ENCODE measurements at regions not wholly inside any gene's neighbourhood (a gene's known extent, or its start where the extent isn't known, plus 50 kb on each side); places are given as distances from the start of the nearest gene placed in this dataset.

DNA sequence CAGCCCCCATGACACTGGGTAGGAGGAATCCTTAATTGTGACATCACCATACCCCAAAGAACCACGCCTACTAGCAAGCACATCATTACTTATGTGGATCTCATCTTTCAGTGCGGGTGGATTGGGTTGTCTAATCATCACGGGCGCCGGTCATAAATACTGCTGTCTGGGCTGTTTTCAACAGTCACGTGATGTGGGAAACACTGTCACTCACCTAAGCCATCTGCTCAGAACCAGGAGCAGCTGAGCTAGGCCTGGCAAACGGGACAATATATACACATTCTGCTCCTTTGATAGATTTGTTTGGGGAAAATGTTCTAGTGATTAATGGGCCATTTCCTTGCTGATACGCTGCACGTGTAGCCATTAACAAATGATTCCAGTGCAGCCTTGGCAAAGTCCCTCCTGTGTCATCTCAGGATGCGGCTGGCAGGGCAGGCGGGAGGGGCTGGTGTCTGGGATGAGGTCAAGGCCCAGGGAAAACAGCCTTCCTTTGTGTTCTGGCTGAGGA lies 145.9 kb upstream of the COPS8 start:
- TF ChIP-seq, protein P1, sequence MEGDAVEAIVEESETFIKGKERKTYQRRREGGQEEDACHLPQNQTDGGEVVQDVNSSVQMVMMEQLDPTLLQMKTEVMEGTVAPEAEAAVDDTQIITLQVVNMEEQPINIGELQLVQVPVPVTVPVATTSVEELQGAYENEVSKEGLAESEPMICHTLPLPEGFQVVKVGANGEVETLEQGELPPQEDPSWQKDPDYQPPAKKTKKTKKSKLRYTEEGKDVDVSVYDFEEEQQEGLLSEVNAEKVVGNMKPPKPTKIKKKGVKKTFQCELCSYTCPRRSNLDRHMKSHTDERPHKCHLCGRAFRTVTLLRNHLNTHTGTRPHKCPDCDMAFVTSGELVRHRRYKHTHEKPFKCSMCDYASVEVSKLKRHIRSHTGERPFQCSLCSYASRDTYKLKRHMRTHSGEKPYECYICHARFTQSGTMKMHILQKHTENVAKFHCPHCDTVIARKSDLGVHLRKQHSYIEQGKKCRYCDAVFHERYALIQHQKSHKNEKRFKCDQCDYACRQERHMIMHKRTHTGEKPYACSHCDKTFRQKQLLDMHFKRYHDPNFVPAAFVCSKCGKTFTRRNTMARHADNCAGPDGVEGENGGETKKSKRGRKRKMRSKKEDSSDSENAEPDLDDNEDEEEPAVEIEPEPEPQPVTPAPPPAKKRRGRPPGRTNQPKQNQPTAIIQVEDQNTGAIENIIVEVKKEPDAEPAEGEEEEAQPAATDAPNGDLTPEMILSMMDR (IDR thresholded peaks at IDR 0.05) = no peak
- TF ChIP-seq ZFX (IDR thresholded peaks at IDR 0.05; ENCODE audit: borderline replicate concordance) = no peak

Measured in 22Rv1 (cell line).